ENCODE measurements at regions not wholly inside any gene's neighbourhood (a gene's known extent, or its start where the extent isn't known, plus 50 kb on each side); places are given as distances from the start of the nearest gene placed in this dataset.

GRCh38 chr22:48612077-48612995 lies 1215.3 kb downstream of the BRD1 start:
- no peak for DNase-seq

- no peak for DNase-seq
Measured at GRCh38 chr22:48609279-48609865, 1218.3 kb downstream of the BRD1 start.

GRCh38 chr22:48607901-48608662 lies 1219.6 kb downstream of the BRD1 start:
- DNase-seq = no peak

GRCh38 chr22:48606684-48607307 lies 1220.9 kb downstream of the BRD1 start:
- no peak for DNase-seq

GRCh38 chr22:48605856-48606481 lies 1221.7 kb downstream of the BRD1 start:
- DNase-seq = no peak

- DNase-seq = no peak
Measured at GRCh38 chr22:48605125-48605524, 1222.5 kb downstream of the BRD1 start.

- DNase-seq = no peak
Measured at GRCh38 chr22:48603621-48604320, 1223.9 kb downstream of the BRD1 start.

GRCh38 chr22:48602805-48603518 lies 1224.7 kb downstream of the BRD1 start:
- no peak for DNase-seq

- no peak for DNase-seq
Measured at GRCh38 chr22:48600681-48601080, 1227.0 kb downstream of the BRD1 start.

GRCh38 chr22:48600171-48600570 lies 1227.5 kb downstream of the BRD1 start:
- no peak for DNase-seq

GRCh38 chr22:48599346-48599745 lies 1228.3 kb downstream of the BRD1 start:
- no peak for DNase-seq

- no peak for DNase-seq
Measured at GRCh38 chr22:48596111-48596850, 1231.4 kb downstream of the BRD1 start.

GRCh38 chr22:48595511-48595905 lies 1232.2 kb downstream of the BRD1 start:
- no peak for DNase-seq

- no peak for DNase-seq
Measured at GRCh38 chr22:48594757-48595510, 1232.7 kb downstream of the BRD1 start.

GRCh38 chr22:48594016-48594756 lies 1233.5 kb downstream of the BRD1 start:
- DNase-seq = no peak

- DNase-seq = no peak
Measured at GRCh38 chr22:48593551-48593950, 1234.1 kb downstream of the BRD1 start.

GRCh38 chr22:48592931-48593330 lies 1234.7 kb downstream of the BRD1 start:
- no peak for DNase-seq

GRCh38 chr22:48592488-48592887 lies 1235.2 kb downstream of the BRD1 start:
- DNase-seq = no peak

GRCh38 chr22:48592066-48592345 lies 1235.7 kb downstream of the BRD1 start:
- DNase-seq = no peak
